Naive thymus-derived CD4-positive, alpha-beta T cell (primary cell): ENCODE measurements at regions not wholly inside any gene's neighbourhood (a gene's known extent, or its start where the extent isn't known, plus 50 kb on each side); places are given as distances from the start of the nearest gene placed in this dataset.

Experiments used
- ATAC-seq: fragments of 150-1000 bp; cut with Tn5 transposase; 2 replicates; pipeline ENCODE4 v1.10.0; 2021; ENCODE audit warnings: mild to moderate bottlenecking, moderate library complexity
- CTCF ChIA-PET: fragments of 350-600 bp; sonication (Branson Sonifier 250); formaldehyde crosslinking; loops from one replicate; lab custom pipeline; 2021; ENCODE audit warnings: antibody characterized with exemption; lab: Charles Lee
- POLR2A ChIA-PET: fragments of 350-600 bp; sonication (Branson Sonifier 250); formaldehyde crosslinking; loops from one replicate; lab custom pipeline; 2021; ENCODE audit warnings: antibody characterized with exemption, inconsistent platforms; lab: Charles Lee
- DNase-seq, 9 donors: peaks; one replicate each; pipeline versions ENCODE4 v3.0.0 to v3.0.0-alpha.2; 2020 to 2022; ENCODE audit warnings: mixed read lengths in 1 of 9
- H3K27ac ChIP-seq: one replicate; pipeline ENCODE4 v1.7.0; 2013; ENCODE audit warnings: mild to moderate bottlenecking, low read depth, low read length, moderate library complexity
- H3K27me3 ChIP-seq, 2 donors: one replicate each; pipeline ENCODE4 v1.7.0; 2013; ENCODE audit warnings: low read length in 2 of 2, mild to moderate bottlenecking in 2 of 2, moderate library complexity in 2 of 2; ENCODE audit not compliant: control insufficient read depth in 2 of 2, insufficient read depth in 2 of 2
- H3K36me3 ChIP-seq, 3 experiments: 1 replicate in 2 of 3; 2 replicates in 1 of 3; pipeline ENCODE4 v1.7.0; 2013; ENCODE audit warnings: low read length in 3 of 3, mild to moderate bottlenecking in 3 of 3, moderate library complexity in 1 of 3; ENCODE audit not compliant: insufficient read depth in 3 of 3, control insufficient read depth in 2 of 3
- H3K4me1 ChIP-seq, 2 donors: one replicate each; pipeline ENCODE4 v1.7.0; 2013; ENCODE audit warnings: low read length in 2 of 2, mild to moderate bottlenecking in 2 of 2, moderate library complexity in 1 of 2; ENCODE audit not compliant: control insufficient read depth in 2 of 2, insufficient read depth in 2 of 2
- H3K4me3 ChIP-seq: 2 replicates; pipeline ENCODE4 v1.7.0; 2013; ENCODE audit warnings: mild to moderate bottlenecking, low read length
- H3K9me3 ChIP-seq, 3 experiments: 1 replicate in 2 of 3; 2 replicates in 1 of 3; pipeline ENCODE4 v1.7.0; 2013; ENCODE audit warnings: low read length in 3 of 3; ENCODE audit not compliant: control insufficient read depth in 2 of 3
- H3K27ac Mint-ChIP-seq, 9 donors: one replicate each; pipeline ENCODE4 v1.8.0; 2020 to 2022; ENCODE audit warnings: mixed read lengths in 9 of 9, mild to moderate bottlenecking in 8 of 9, moderate library complexity in 5 of 9, inconsistent platforms in 2 of 9
- H3K27me3 Mint-ChIP-seq, 5 donors: one replicate each; pipeline ENCODE4 v1.8.0; 2021 to 2022; ENCODE audit warnings: mixed read lengths in 5 of 5, mild to moderate bottlenecking in 1 of 5
- H3K36me3 Mint-ChIP-seq, 5 donors: one replicate each; pipeline ENCODE4 v1.8.0; 2020 to 2022; ENCODE audit warnings: mixed read lengths in 5 of 5, mild to moderate bottlenecking in 3 of 5, inconsistent platforms in 1 of 5
- H3K4me1 Mint-ChIP-seq, 7 donors: one replicate each; pipeline ENCODE4 v1.8.0; 2020 to 2022; ENCODE audit warnings: mixed read lengths in 7 of 7, mild to moderate bottlenecking in 3 of 7, inconsistent platforms in 1 of 7
- H3K4me3 Mint-ChIP-seq, 10 donors: one replicate each; pipeline ENCODE4 v1.8.0; 2020 to 2022; ENCODE audit warnings: mild to moderate bottlenecking in 10 of 10, mixed read lengths in 10 of 10, moderate library complexity in 6 of 10, inconsistent platforms in 2 of 10
- H3K9me3 Mint-ChIP-seq, 11 donors: one replicate each; pipeline ENCODE4 v1.8.0; 2020 to 2022; ENCODE audit warnings: mixed read lengths in 11 of 11, mild to moderate bottlenecking in 4 of 11, inconsistent platforms in 1 of 11, moderate library complexity in 1 of 11
- intact Hi-C, 2 donors: fragments of 100-400 bp; cut with micrococcal nuclease; formaldehyde crosslinking; loops; one replicate each; pipeline ENCODE4 v1.15.1; 2023

GRCh38 chr2:212926940-212927339 is 224.5 kb downstream of the IKZF2 start:
- H3K4me1 ChIP-seq = no peaks in the 10 kb centered on the region
- no peaks in the 10 kb centered on the region for H3K36me3 Mint-ChIP-seq
- H3K27me3 ChIP-seq = no peaks in the 10 kb centered on the region
- no peaks in the 10 kb centered on the region for H3K36me3 ChIP-seq
- H3K27ac Mint-ChIP-seq = no peak overlapping the region
- H3K27me3 Mint-ChIP-seq = peaks cover 0 to 2% (median 0%) of the 10 kb centered on the region in 5 donors
- intact Hi-C loops = no loop called here
- H3K4me1 Mint-ChIP-seq = no peaks in the 10 kb centered on the region
- H3K27ac ChIP-seq = no peak overlapping the region
- no peak for DNase-seq
- CTCF ChIA-PET = no interaction called here
- POLR2A ChIA-PET = no interaction called here
- H3K4me3 Mint-ChIP-seq = no peak overlapping the region
- no peak for ATAC-seq
- no peak overlapping the region for H3K4me3 ChIP-seq
- peaks cover 0 to 9% (median 0%) of the 10 kb centered on the region in 11 donors for H3K9me3 Mint-ChIP-seq
- no peaks in the 10 kb centered on the region for H3K9me3 ChIP-seq

GRCh38 chr2:212923393-212923792 is 228.0 kb downstream of the IKZF2 start:
- peaks cover 0 to 2% (median 0%) of the 10 kb centered on the region in 5 donors for H3K27me3 Mint-ChIP-seq
- CTCF ChIA-PET = no interaction called here
- Histone ChIP-seq H3K36me3 (no peaks in the 10 kb centered on the region), H3K9me3 (no peaks in the 10 kb centered on the region), H3K27me3 (no peaks in the 10 kb centered on the region), H3K27ac (no peak overlapping the region), H3K4me3 (no peak overlapping the region), H3K4me1 (no peaks in the 10 kb centered on the region)
- H3K36me3 Mint-ChIP-seq = peaks cover 0 to 3% (median 0%) of the 10 kb centered on the region in 5 donors
- H3K4me1 Mint-ChIP-seq = peaks cover 0 to 5% (median 0%) of the 10 kb centered on the region in 7 donors
- DNase-seq = no peak
- POLR2A ChIA-PET = no interaction called here
- peaks cover 0 to 13% (median 1%) of the 10 kb centered on the region in 11 donors for H3K9me3 Mint-ChIP-seq
- intact Hi-C loops = no loop called here
- H3K27ac Mint-ChIP-seq = no peak overlapping the region
- no peak overlapping the region for H3K4me3 Mint-ChIP-seq
- ATAC-seq = no peak

GRCh38 chr2:212922701-212923100 is 228.7 kb downstream of the IKZF2 start:
- Mint-ChIP-seq H3K9me3 (peaks cover 0 to 13% (median 1%) of the 10 kb centered on the region in 11 donors), H3K4me1 (peaks cover 0 to 5% (median 0%) of the 10 kb centered on the region in 7 donors), H3K27ac (no peak overlapping the region), H3K4me3 (no peak overlapping the region), H3K27me3 (no peaks in the 10 kb centered on the region), H3K36me3 (peaks cover 0 to 3% (median 0%) of the 10 kb centered on the region in 5 donors)
- ChIA-PET CTCF (no interaction called here), POLR2A (no interaction called here)
- Histone ChIP-seq H3K36me3 (no peaks in the 10 kb centered on the region), H3K9me3 (no peaks in the 10 kb centered on the region), H3K27ac (no peak overlapping the region), H3K27me3 (no peaks in the 10 kb centered on the region), H3K4me3 (no peak overlapping the region), H3K4me1 (no peaks in the 10 kb centered on the region)
- intact Hi-C loops = no loop called here
- DNase-seq (no peak), ATAC-seq (no peak)

GRCh38 chr2:212921711-212922110 is 229.7 kb downstream of the IKZF2 start:
- CTCF ChIA-PET = no interaction called here
- no peak overlapping the region for H3K4me3 Mint-ChIP-seq
- ATAC-seq (no peak), DNase-seq (no peak)
- peaks cover 0 to 3% (median 0%) of the 10 kb centered on the region in 5 donors for H3K36me3 Mint-ChIP-seq
- peaks cover 0 to 11% (median 1%) of the 10 kb centered on the region in 11 donors for H3K9me3 Mint-ChIP-seq
- no peak overlapping the region for H3K27ac ChIP-seq
- H3K9me3 ChIP-seq = no peaks in the 10 kb centered on the region
- H3K27ac Mint-ChIP-seq = no peak overlapping the region
- H3K27me3 ChIP-seq = no peaks in the 10 kb centered on the region
- no peaks in the 10 kb centered on the region for H3K27me3 Mint-ChIP-seq
- POLR2A ChIA-PET = no interaction called here
- no peak overlapping the region for H3K4me3 ChIP-seq
- intact Hi-C loops = no loop called here
- H3K4me1 Mint-ChIP-seq = peaks cover 0 to 5% (median 0%) of the 10 kb centered on the region in 7 donors
- H3K4me1 ChIP-seq = no peaks in the 10 kb centered on the region
- no peaks in the 10 kb centered on the region for H3K36me3 ChIP-seq

GRCh38 chr2:212921061-212921460 is 230.4 kb downstream of the IKZF2 start:
- no peak for DNase-seq
- Mint-ChIP-seq H3K27ac (no peak overlapping the region), H3K9me3 (peaks cover 0 to 6% (median 1%) of the 10 kb centered on the region in 11 donors), H3K4me1 (peaks cover 0 to 5% (median 0%) of the 10 kb centered on the region in 7 donors), H3K4me3 (no peak overlapping the region), H3K36me3 (peaks cover 0 to 3% (median 0%) of the 10 kb centered on the region in 5 donors), H3K27me3 (no peaks in the 10 kb centered on the region)
- Histone ChIP-seq H3K4me3 (no peak overlapping the region), H3K9me3 (no peaks in the 10 kb centered on the region), H3K36me3 (no peaks in the 10 kb centered on the region), H3K27me3 (no peaks in the 10 kb centered on the region), H3K4me1 (no peaks in the 10 kb centered on the region), H3K27ac (no peak overlapping the region)
- CTCF ChIA-PET = no interaction called here
- intact Hi-C loops = no loop called here
- POLR2A ChIA-PET = no interaction called here
- ATAC-seq = no peak

- ChIA-PET CTCF (no interaction called here), POLR2A (no interaction called here)
- no peaks in the 10 kb centered on the region for H3K36me3 ChIP-seq
- Mint-ChIP-seq H3K4me3 (no peak overlapping the region), H3K9me3 (peaks cover 0 to 4% (median 0%) of the 10 kb centered on the region in 11 donors), H3K4me1 (peaks cover 0 to 5% (median 0%) of the 10 kb centered on the region in 7 donors), H3K36me3 (peaks cover 0 to 3% (median 0%) of the 10 kb centered on the region in 5 donors), H3K27me3 (no peaks in the 10 kb centered on the region), H3K27ac (no peak overlapping the region)
- ATAC-seq = no peak
- no peaks in the 10 kb centered on the region for H3K27me3 ChIP-seq
- no peaks in the 10 kb centered on the region for H3K4me1 ChIP-seq
- no peaks in the 10 kb centered on the region for H3K9me3 ChIP-seq
- no peak overlapping the region for H3K4me3 ChIP-seq
- no peak overlapping the region for H3K27ac ChIP-seq
- intact Hi-C loops = no loop called here
- no peak for DNase-seq
These were observed 232.2 kb downstream of the IKZF2 start for GRCh38 chr2:212919238-212919637.

- intact Hi-C loops = no loop called here
- ChIA-PET POLR2A (no interaction called here), CTCF (no interaction called here)
- H3K4me1 ChIP-seq = no peaks in the 10 kb centered on the region
- H3K9me3 ChIP-seq = no peaks in the 10 kb centered on the region
- peaks cover 0 to 5% (median 0%) of the 10 kb centered on the region in 7 donors for H3K4me1 Mint-ChIP-seq
- no peak overlapping the region for H3K27ac Mint-ChIP-seq
- no peak overlapping the region for H3K4me3 Mint-ChIP-seq
- DNase-seq (no peak), ATAC-seq (no peak)
- H3K36me3 Mint-ChIP-seq = peaks cover 0 to 3% (median 0%) of the 10 kb centered on the region in 5 donors
- no peak overlapping the region for H3K27ac ChIP-seq
- H3K36me3 ChIP-seq = no peaks in the 10 kb centered on the region
- H3K9me3 Mint-ChIP-seq = peaks cover 0 to 4% (median 0%) of the 10 kb centered on the region in 11 donors
- no peaks in the 10 kb centered on the region for H3K27me3 ChIP-seq
- no peak overlapping the region for H3K4me3 ChIP-seq
- H3K27me3 Mint-ChIP-seq = no peaks in the 10 kb centered on the region
These were observed 233.1 kb downstream of the IKZF2 start for GRCh38 chr2:212918336-212918735.
